A549 (cell line): ENCODE measurements at regions not wholly inside any gene's neighbourhood (a gene's known extent, or its start where the extent isn't known, plus 50 kb on each side); places are given as distances from the start of the nearest gene placed in this dataset.

Experiments
- ATAC-seq, 2 experiments: fragments of 200-7000 bp in 1 of 2; fragments of >200 bp in 1 of 2; cut with Nextera tagmentation in 1 of 2; cut with Tn5 transposase in 1 of 2; 3 replicates each; pipeline versions ENCODE4 v1.8.0 to v1.9.1; 2018 to 2020; ENCODE audit warnings: mild to moderate bottlenecking in 1 of 2, moderate library complexity in 1 of 2
- CTCF ChIA-PET: fragments of 300-600 bp; sonication (Branson Sonifier 250); formaldehyde crosslinking; extraction: SDS; loops from one replicate; lab custom pipeline; 2021; ENCODE audit warnings: antibody characterized with exemption, inconsistent platforms; lab: Yijun Ruan, JAX
- POLR2A ChIA-PET: fragments of 350-600 bp; formaldehyde crosslinking; extraction: SDS; loops from one replicate; lab custom pipeline; 2021; ENCODE audit warnings: antibody characterized with exemption, inconsistent platforms; lab: Yijun Ruan, JAX
- DNase-seq, 2 experiments: peaks; one replicate each; pipeline versions ENCODE4 v3.0.0 to v3.0.0-alpha.2; 2011 to 2016; ENCODE audit warnings: low read depth in 1 of 2, low spot score in 1 of 2
- FAIRE-seq: peaks from 2 replicates; lab custom pipeline; 2011; peaks lifted over from hg19 to GRCh38; lab: Jason Lieb, UNC
- H3K27ac ChIP-seq, 2 experiments: fragments of >200 bp; sonication (Bioruptor Twin); formaldehyde crosslinking; 3 replicates each; pipeline ENCODE4 v1.5.1; 2016 to 2017
- H3K4me1 ChIP-seq: fragments of >200 bp; sonication (Bioruptor Twin); formaldehyde crosslinking; 3 replicates; pipeline ENCODE4 v1.6.1; 2016
- H3K4me2 ChIP-seq: fragments of >200 bp; sonication (Bioruptor Twin); formaldehyde crosslinking; 3 replicates; pipeline ENCODE4 v1.6.1; 2016
- H3K4me3 ChIP-seq: fragments of >200 bp; sonication (Bioruptor Twin); formaldehyde crosslinking; 3 replicates; pipeline ENCODE4 v1.5.1; 2016
- H3K9me3 ChIP-seq: fragments of >200 bp; sonication (Bioruptor Twin); formaldehyde crosslinking; 3 replicates; pipeline ENCODE4 v1.6.1; 2016
- CHD2 ChIP-seq: fragments of 150-350 bp; IDR thresholded peaks from 2 replicates; pipeline ENCODE4 v1.6.1; 2014; ENCODE audit warnings: low read length; ENCODE audit not compliant: partially characterized antibody
- CHD4 ChIP-seq: fragments of 200-600 bp; sonication (generic); IDR thresholded peaks from 2 replicates; pipeline ENCODE4 v1.6.1; 2016; ENCODE audit warnings: antibody characterized with exemption, mild to moderate bottlenecking, borderline replicate concordance
- CTCF ChIP-seq: fragments of >200 bp; sonication (Bioruptor Twin); formaldehyde crosslinking; IDR thresholded peaks from 3 replicates; pipeline ENCODE4 v1.5.1; 2016
- EP300 ChIP-seq, 2 experiments: fragments of >200 bp; sonication (Bioruptor Twin); formaldehyde crosslinking; IDR thresholded peaks; 2 replicates in 1 of 2; 3 replicates in 1 of 2; pipeline ENCODE4 v1.6.1; 2016 to 2017
- FOSB ChIP-seq: fragments of 250-450 bp; sonication (Bioruptor Pico); IDR thresholded peaks from 2 replicates; pipeline ENCODE4 v1.5.0; 2020; ENCODE audit warnings: mild to moderate bottlenecking, moderate library complexity
- FOSL2 ChIP-seq, 2 experiments: fragments of 450-650 bp in 1 of 2; fragments of >200 bp in 1 of 2; sonication (Bioruptor Twin) in 1 of 2; formaldehyde crosslinking; IDR thresholded peaks; 2 replicates each; pipeline versions ENCODE4 v1.5.0 to v1.6.1; 2016 to 2020; ENCODE audit warnings: mild to moderate bottlenecking in 1 of 2, moderate library complexity in 1 of 2
- HDAC2 ChIP-seq: fragments of 200-600 bp; sonication (generic); IDR thresholded peaks from 2 replicates; pipeline ENCODE4 v1.6.1; 2016
- HES2 ChIP-seq: fragments of >200 bp; sonication (Bioruptor Twin); formaldehyde crosslinking; IDR thresholded peaks from 2 replicates; pipeline ENCODE4 v1.6.1; 2016
- HEYL ChIP-seq: fragments of 250-450 bp; sonication (Bioruptor Pico); IDR thresholded peaks from 2 replicates; pipeline ENCODE4 v1.8.0; 2021; ENCODE audit warnings: mild to moderate bottlenecking, moderate library complexity
- HMGXB4 ChIP-seq: fragments of 250-450 bp; sonication (Bioruptor Pico); IDR thresholded peaks from 2 replicates; pipeline ENCODE4 v1.5.0; 2021; ENCODE audit warnings: mild to moderate bottlenecking, moderate library complexity, borderline replicate concordance
- HOXB5 ChIP-seq: fragments of 250-450 bp; sonication (Bioruptor Pico); IDR thresholded peaks from 2 replicates; pipeline ENCODE4 v1.5.0; 2020; ENCODE audit warnings: mild to moderate bottlenecking, moderate library complexity
- MAX ChIP-seq: IDR thresholded peaks from 2 replicates; pipeline ENCODE4 v1.6.1; 2012
- MAZ ChIP-seq: fragments of 150-350 bp; IDR thresholded peaks from 2 replicates; pipeline ENCODE4 v1.6.1; 2014; ENCODE audit warnings: antibody characterized with exemption, low read depth, low read length, borderline replicate concordance
- POLR2A ChIP-seq: IDR thresholded peaks from 2 replicates; pipeline ENCODE4 v1.6.1; 2012; ENCODE audit warnings: mild to moderate bottlenecking, low read length
- REST ChIP-seq: fragments of 200-600 bp; sonication (generic); IDR thresholded peaks from 2 replicates; pipeline ENCODE4 v1.6.1; 2016; ENCODE audit warnings: antibody characterized with exemption, mild to moderate bottlenecking, moderate library complexity
- RNF2 ChIP-seq: fragments of 200-600 bp; sonication (generic); IDR thresholded peaks from 2 replicates; pipeline ENCODE4 v1.6.1; 2016; ENCODE audit warnings: low read depth, mild to moderate bottlenecking, antibody characterized with exemption, moderate library complexity, borderline replicate concordance
- SMC3 ChIP-seq: fragments of >200 bp; sonication (Bioruptor Twin); formaldehyde crosslinking; IDR thresholded peaks from 3 replicates; pipeline ENCODE4 v1.6.1; 2018; ENCODE audit warnings: inconsistent platforms
- ZC3H11A ChIP-seq: fragments of 450-650 bp; IDR thresholded peaks from 2 replicates; pipeline ENCODE4 v1.6.1; 2014; ENCODE audit warnings: antibody characterized with exemption, mild to moderate bottlenecking
- ZFP36 ChIP-seq: fragments of 450-650 bp; IDR thresholded peaks from 2 replicates; pipeline ENCODE4 v1.6.1; 2014; ENCODE audit warnings: borderline replicate concordance; ENCODE audit not compliant: partially characterized antibody
- WGBS: methylation state at CpG from one replicate; pipeline ENCODE4 v1.1.6; 2017; ENCODE audit errors: missing lambda C conversion rate; 5-methylcytosine and 5-hydroxymethylcytosine counted together

- Histone ChIP-seq H3K4me2 (no peak overlapping the region), H3K9me3 (no peaks in the 10 kb centered on the region), H3K4me1 (peaks cover 4% of the 10 kb centered on the region; the same call in 2 of the 3 replicates), H3K4me3 (no peak overlapping the region), H3K27ac (no peak overlapping the region)
- DNase-seq (no peak), ATAC-seq (no peak), FAIRE-seq (no peak)
- ChIA-PET POLR2A (no interaction called here), CTCF (interaction anchor here (0.9 to 2.1 kb wide), 12 partner anchors 9 to 179 kb away, joined by 3 to 18 read pairs (median 5); no protein-coding TSS in a partner anchor)
- 84% methylated on average over 32 of the region's 33 CpGs for WGBS
- TF ChIP-seq MAZ (no peak), POLR2A (no peak), HES2 (no peak), EP300 (IDR thresholded peaks at IDR 0.05) (no peak)
Measured at GRCh38 chr2:120522151-120522751, 176.3 kb downstream of the INHBB start.

GRCh38 chr2:120523766-120524165 is 177.8 kb downstream of the INHBB start:
- no peak for FAIRE-seq
- 82% methylated on average over 5 of the region's 5 CpGs for WGBS

More at GRCh38 chr2:120523766-120524165, 177.8 kb downstream of the INHBB start:
- Histone ChIP-seq H3K4me2 (no peak overlapping the region), H3K4me3 (no peak overlapping the region), H3K9me3 (no peaks in the 10 kb centered on the region), H3K27ac (no peak overlapping the region)
- no peak for ATAC-seq
- POLR2A ChIA-PET = no interaction called here
- TF ChIP-seq ZC3H11A (no peak), SMC3 (no peak), HDAC2 (no peak), HOXB5 (CRISPR knock-in tag) (no peak), ZFP36 (no peak), CHD4 (no peak), RNF2 (no peak), FOSB (CRISPR knock-in tag) (no peak), CTCF (no peak), POLR2A (no peak), EP300 (IDR thresholded peaks at IDR 0.05) (no peak), HMGXB4 (CRISPR knock-in tag) (no peak), FOSL2 (IDR thresholded peaks at IDR 0.05) (no peak), FOSL2 (CRISPR knock-in tag; IDR thresholded peaks at IDR 0.05) (no peak), MAX (no peak), HEYL (no peak), REST (no peak), CHD2 (no peak)
- TF ChIP-seq, all 56 proteins: peak for 0
- H3K4me1 ChIP-seq = peaks cover 4% of the 10 kb centered on the region; the same call in 2 of the 3 replicates
- DNase-seq = no peak
- CTCF ChIA-PET = no interaction called here
